Choroid plexus epithelial cell (primary cell): ENCODE measurements at regions not wholly inside any gene's neighbourhood (a gene's known extent, or its start where the extent isn't known, plus 50 kb on each side); places are given as distances from the start of the nearest gene placed in this dataset.

Experiments
- DNase-seq: peaks from one replicate; pipeline ENCODE4 v3.0.0-alpha.2; 2010; ENCODE audit warnings: low read depth
- H3K4me3 ChIP-seq: 2 replicates; pipeline ENCODE4 v1.5.1; 2011; ENCODE audit warnings: low read depth, mild to moderate bottlenecking, control low read depth, low read length, moderate library complexity
- TF ChIP-seq, protein P1 (sequence below): conservative IDR thresholded peaks from 2 replicates; pipeline ENCODE4 v1.5.1; 2011; ENCODE audit warnings: low read depth, mild to moderate bottlenecking, control low read depth, inconsistent platforms, low read length, moderate library complexity

DNA sequence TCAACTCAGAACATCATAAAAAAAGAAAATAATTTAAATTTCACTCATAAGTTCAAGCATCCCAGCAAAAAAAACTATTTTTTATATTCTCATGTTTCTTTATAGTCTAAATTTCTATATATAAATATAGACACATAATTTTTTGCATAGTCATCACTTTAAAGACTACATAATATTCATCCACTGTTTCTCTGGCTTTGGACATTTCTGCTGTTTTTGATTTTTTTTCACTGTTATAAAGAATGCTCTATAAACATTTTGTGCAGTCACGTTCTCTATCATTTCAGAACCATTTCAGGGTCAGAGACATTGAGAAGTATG is 59.7 kb upstream of the CLPB start:
- TF ChIP-seq, protein P1, sequence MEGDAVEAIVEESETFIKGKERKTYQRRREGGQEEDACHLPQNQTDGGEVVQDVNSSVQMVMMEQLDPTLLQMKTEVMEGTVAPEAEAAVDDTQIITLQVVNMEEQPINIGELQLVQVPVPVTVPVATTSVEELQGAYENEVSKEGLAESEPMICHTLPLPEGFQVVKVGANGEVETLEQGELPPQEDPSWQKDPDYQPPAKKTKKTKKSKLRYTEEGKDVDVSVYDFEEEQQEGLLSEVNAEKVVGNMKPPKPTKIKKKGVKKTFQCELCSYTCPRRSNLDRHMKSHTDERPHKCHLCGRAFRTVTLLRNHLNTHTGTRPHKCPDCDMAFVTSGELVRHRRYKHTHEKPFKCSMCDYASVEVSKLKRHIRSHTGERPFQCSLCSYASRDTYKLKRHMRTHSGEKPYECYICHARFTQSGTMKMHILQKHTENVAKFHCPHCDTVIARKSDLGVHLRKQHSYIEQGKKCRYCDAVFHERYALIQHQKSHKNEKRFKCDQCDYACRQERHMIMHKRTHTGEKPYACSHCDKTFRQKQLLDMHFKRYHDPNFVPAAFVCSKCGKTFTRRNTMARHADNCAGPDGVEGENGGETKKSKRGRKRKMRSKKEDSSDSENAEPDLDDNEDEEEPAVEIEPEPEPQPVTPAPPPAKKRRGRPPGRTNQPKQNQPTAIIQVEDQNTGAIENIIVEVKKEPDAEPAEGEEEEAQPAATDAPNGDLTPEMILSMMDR = no peak
- H3K4me3 ChIP-seq = no peak overlapping the region
- DNase-seq = no peak

DNA sequence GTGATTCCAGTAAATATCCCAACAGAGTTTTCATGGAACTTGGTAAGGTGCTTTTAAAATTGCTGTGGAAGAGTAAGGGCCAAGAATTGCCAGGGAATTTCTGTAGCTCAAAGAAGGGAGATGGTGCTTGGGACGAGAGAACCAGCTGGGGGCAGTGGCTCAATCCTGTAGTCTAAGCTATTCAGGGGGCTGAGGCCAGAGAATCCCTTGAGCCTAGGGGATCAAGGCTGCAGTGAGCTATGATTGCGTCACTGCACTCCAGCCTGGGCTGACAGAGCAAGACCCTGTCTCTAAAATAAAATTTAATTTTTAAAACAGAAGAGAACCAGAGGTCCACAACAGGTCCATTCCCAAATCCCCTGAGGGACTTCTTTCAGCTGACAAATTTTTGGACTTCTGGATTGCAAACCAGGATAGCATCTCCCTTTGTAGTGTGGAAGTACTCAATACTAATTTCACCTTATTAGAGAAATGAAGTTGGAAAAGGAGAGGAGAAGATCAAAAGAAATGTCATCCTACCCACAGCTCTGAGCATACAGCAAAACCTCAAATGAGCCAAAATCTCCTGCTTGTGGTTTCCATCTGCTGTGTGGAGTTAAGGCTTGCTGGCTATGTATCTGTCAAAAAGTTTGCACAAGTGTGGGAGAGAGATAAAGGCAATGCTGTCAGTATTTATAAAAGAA is 59.2 kb upstream of the CLPB start:
- TF ChIP-seq, protein P1 = no peak
- DNase-seq = peak; percentile 48
- no peak overlapping the region for H3K4me3 ChIP-seq

DNA sequence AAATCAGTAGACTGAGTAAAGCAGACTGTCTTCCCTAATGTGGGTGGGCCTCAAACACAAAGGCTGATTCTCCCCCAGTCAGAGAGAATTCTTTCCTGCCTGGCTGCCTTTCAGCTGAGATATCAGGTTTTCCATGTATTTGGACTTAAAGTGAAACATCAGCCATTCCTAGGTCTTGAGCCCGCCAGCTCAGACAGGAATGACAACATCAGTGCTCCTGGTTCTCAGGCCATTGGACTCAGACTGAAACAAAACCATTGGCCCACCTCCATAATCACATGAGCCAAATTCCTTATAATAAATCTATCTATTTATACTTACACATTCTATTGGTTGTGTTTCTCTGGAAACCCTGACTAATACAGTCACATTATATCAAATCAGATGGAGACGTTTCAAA is 56.7 kb upstream of the CLPB start:
- TF ChIP-seq, protein P1 = no peak
- DNase-seq = peak; percentile 57
- no peak overlapping the region for H3K4me3 ChIP-seq
